SHP77 (cell line): ENCODE measurements at regions not wholly inside any gene's neighbourhood (a gene's known extent, or its start where the extent isn't known, plus 50 kb on each side); places are given as distances from the start of the nearest gene placed in this dataset.
A peak's percentile ranks its signal among the peaks of the same experiment; 100 is the strongest.
"Not testable (repeated sequence)": the region's sequence is repeated elsewhere in the genome, so short reads cannot be mapped to it uniquely, and the experiment has no call there.

Experiments
- DNase-seq, 2 experiments: peaks; one replicate each; lab custom pipeline; 2025; lab: John Stamatoyannopoulos, UW

GRCh38 chr6:4256969-4257368 lies 121.6 kb upstream of the ECI2 start:
- DNase-seq: no peak

DNA sequence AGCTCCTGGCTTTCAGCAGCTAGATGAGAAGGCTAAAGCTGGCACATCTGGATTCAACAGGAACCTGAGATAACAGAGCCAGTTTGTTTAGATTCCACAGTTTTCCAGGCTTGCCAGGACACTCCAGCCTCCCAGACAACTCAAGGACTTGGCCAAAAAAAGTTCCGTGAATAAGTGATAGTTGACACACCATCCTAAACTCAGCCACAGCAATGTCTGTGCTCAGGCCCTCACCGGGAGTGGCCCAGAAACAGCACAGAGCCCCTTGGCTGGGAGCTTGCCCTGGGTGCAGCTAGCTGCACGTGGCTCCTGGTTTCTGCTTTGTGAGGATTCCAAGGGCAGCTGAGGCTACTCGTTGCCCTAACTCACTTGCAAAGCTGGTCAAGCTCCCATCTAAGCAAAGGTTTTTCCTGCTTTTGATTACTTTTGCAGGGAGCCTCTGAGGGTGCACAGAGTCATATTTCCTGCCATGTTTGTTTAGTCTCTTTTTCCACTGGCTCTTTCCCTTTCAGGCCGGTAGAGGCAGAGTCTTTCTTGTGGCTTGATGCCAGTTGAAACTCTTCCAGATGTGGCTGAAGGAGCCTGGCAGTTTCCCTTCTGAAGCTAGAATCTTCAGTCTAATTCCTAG lies 118.3 kb upstream of the ECI2 start:
- DNase-seq: peak; percentile 2 to 21

DNA sequence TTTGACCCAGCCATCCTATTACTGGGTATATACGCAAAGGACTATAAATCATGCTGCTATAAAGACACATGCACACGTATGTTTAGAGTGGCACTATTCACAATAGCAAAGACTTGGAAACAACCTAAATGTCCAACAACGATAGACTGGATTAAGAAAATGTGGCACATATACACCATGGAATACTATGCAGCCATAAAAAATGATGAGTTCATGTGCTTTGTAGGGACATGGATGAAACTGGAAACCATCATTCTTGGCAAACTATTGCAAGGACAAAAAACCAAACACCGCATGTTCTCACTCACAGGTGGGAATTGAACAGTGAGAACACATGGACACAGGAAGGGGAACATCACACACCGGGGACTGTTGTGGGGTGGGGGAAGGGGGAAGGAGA lies 117.1 kb upstream of the ECI2 start:
- not testable (repeated sequence) for DNase-seq

GRCh38 chr6:4250645-4251044 lies 115.3 kb upstream of the ECI2 start:
- no peak for DNase-seq

DNA sequence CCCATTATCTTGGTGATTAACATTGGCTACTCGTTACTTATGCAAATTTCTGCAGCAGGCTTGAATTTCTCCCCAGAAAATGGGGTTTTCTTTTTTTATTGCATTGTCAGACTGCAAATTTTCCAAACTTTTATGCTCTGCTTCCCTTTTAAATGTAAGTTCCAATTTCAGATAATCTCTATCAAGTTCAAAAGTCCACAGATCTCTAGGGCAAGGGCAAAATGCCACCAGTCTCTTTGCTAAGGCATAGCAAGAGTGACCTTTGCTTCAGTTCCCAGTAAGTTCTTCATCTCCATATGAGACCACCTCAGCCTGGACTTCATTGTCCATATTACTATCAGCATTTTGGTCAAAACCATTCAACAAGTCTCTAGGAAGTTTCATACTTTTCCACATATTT lies 108.5 kb upstream of the ECI2 start:
- not testable (repeated sequence) for DNase-seq

- DNase-seq: no peak
Measured at GRCh38 chr6:4243237-4243636, 107.9 kb upstream of the ECI2 start.

DNA sequence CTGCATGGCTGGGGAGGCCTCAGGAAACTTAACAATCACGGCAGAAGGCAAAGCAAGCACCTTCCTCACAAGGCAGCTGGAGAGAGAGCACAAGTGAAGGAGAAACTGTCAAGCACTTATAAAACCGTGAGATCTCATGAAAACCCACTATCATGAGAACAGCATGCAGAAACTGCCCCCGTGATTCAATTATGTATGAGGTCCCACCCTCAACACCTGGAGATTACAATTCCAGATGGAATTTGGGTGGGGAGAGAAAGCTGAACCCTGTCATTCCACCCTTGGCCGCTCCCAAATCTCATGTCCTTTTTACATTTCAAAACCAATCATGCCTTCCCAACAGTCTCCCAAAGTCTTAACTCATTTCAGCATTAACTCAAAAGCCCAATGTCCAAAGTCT lies 107.2 kb upstream of the ECI2 start:
- no peak for DNase-seq

GRCh38 chr6:4240148-4240547 lies 104.8 kb upstream of the ECI2 start:
- DNase-seq: no peak

DNA sequence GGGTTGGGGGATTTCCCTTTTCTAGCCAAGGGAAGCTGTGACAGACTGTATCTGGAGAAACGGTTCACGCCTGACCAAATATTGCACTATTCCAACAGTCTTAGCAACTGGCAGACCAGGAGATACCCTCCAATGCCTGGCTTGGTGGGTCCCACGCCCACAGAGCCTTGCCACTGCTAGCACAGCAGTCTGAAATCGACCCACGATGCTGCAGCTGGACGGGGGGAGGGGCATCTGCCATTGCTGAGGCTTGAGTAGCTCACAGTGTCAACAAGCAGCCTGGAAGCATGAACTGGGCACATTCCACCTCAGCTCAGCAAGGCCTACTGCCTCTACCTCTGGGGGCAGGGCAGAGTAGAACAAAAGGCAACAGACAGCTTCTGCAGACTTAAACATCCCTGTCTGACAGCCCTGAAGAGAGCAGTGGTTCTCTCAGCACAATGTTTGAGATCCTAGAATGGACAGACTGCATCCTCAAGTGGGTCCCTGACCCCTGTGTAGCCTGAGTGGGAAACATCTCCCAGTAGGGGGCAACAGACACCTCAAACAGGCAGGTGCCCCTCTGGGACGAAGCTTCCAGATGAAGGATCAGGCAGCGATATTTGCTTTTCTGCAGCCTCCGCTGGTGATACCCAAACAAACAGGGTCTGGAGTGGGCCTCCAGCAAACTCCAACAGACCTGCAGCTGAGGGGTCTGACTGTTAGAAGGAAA lies 89.9 kb upstream of the ECI2 start:
- peak; percentile 19 to 36 for DNase-seq

DNA sequence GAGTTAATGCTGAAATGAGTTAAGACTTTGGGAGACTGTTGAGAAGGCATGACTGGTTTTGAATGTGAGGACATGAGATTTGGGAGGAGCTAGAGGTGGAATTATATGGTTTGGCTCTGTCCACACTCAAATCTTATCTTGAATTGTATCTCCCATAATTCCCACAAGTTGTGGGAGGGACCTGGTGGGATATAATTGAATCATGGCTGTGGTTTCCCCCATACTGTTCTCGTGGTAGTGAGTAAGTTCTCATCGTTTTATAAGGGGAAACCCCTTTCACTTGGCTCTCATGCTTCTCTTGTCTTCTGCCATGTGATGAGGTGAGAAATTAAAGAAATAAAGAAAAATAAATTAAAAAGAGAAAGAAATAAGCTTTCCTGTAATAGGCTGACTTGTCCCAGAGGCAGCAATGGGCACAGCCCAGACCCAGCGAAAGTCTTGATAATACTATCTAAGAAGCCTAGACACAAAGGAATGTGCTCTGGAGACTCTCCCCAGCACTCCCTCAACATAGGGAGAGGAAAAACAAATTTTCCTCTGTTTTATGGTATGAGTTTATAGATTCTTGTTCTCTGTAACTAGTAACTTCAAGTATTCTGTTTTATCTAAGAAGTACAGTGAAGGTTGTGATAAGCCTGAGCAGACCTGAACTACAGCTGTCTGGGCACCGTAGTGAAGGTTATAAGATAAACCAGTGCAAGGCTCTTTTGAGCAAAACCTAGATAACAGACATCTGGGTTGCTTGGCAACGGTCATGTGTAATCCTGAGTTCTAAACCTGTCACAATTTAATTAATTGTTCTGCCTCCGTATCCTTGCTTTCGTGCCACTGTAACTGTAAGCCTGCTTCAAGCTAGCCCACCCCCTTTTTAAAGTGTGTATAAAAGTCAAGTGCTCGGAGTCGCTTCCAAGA lies 88.9 kb upstream of the ECI2 start:
- no peak for DNase-seq

DNA sequence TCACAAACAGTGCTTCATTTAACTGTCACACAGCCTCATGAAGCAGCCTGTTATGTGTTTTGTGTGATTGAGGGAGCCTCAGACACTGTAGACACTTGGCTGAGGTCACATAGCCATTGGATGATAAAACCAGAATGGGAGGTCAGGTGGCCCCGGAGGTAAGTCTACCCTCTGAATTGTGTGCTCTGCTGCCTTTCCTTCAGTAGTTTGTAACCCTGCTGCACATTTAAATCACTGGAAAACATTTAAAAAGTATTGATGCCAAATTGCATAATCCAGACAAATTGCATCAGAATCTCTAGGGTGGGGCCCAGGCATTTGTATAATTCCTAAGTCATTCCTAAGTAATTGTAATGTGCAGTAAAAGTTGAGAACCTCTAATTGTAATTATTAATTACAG lies 85.2 kb upstream of the ECI2 start:
- no peak for DNase-seq

GRCh38 chr6:4218619-4219317 lies 83.4 kb upstream of the ECI2 start:
- DNase-seq: not testable (repeated sequence)

DNA sequence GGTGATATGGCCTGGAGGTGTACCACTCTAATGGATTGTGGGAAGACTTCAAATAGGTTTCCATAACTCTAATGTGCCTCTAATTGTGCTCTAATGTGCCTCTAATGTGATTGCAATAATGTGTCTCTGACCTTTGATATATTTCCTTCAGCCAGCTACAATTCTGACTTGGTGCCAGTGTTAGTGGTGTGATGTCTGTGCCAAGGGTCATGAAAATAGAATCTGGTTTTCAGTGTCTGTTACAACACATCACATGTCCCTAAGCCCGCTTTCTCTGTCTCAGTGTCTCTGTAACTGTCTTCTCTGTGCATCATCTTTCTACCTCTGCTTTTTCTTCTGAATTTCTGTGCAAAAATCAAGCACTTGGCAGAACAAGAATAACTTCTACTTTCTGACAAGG lies 77.2 kb upstream of the ECI2 start:
- no peak for DNase-seq

GRCh38 chr6:4210629-4211419 lies 75.4 kb upstream of the ECI2 start:
- DNase-seq: peak; percentile 14

- no peak for DNase-seq
Measured at GRCh38 chr6:4209196-4209595, 73.8 kb upstream of the ECI2 start.

DNA sequence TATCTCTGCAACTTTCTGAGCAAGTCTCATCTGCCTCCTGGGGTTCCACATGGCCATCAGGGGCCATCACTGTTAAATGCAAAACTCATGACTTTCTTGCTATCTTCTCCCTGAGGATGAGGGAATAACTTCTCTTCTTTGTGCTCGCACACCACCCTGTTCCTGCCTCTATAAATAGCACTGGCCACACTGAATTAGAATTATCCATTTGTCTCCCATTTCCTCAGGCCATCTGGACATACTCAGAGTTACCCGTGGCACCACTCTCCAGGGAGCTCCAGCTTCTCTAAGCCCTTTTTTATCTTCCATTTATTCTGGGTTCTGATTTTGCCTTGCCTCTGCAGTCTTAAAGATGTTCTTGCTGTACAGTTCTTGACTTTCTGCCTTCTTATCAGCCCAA lies 72.8 kb upstream of the ECI2 start:
- DNase-seq: no peak

DNA sequence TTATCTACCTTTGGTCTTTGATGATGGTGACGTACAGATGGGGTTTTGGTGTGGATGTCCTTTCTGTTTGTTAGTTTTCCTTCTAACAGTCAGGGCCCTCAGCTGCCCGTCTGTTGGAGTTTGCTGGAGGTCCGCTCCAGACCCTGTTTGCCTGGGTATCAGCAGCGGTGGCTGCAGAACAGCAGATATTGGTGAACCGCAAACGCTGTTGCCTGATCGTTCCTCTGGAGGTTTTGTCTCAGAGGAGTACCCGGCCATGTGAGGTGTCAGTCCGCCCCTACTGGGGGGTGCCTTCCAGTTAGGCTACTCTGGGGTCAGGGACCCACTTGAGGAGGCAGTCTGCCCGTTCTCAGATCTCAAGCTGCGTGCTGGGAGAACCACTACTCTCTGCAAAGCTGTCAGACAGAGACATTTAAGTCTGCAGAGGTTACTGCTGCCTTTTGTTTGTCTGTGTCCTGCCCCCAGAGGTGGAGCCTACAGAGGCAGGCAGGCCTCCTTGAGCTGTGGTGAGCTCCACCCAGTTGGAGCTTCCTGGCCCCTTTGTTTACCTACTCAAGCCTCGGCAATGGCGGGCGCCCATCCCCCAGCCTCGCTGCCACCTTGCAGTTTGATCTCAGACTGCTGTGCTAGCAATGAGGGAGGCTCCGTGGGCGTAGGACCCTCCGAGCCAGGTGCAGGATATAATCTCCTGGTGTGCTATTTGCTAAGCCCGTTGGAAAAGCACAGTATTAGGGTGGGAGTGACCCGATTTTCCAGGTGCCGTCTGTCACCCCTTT lies 68.5 kb upstream of the ECI2 start:
- DNase-seq: not testable (repeated sequence)

GRCh38 chr6:4192627-4193026 lies 57.3 kb upstream of the ECI2 start:
- DNase-seq: no peak

- DNase-seq: no peak
Measured at GRCh38 chr6:4192173-4192572, 56.8 kb upstream of the ECI2 start.

DNA sequence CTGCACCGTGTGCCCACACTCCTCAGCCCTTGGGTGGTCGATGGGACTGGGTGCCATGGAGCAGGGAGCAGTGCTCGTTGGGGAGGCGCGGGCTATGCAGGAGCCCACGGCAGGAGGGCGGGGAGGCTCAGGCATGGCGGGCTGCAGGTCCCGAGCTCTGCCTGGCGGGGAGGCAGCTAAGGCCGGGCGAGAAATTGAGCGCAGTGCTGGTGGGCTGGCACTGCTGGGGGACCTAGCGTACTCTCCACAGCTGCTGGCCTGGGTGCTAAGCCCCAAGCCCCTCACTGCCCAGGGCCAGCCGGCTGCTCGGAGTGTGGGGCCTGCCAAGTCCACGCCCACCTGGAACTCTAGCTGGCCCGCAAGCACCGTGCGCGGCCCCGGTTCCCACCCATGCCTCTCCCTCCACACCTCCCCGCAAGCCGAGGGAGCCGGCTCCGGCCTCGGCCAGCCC lies 55.9 kb upstream of the ECI2 start:
- no peak for DNase-seq

GRCh38 chr6:4189249-4189648 lies 53.9 kb upstream of the ECI2 start:
- DNase-seq: no peak
